ENCODE measurements at regions not wholly inside any gene's neighbourhood (a gene's known extent, or its start where the extent isn't known, plus 50 kb on each side); places are given as distances from the start of the nearest gene placed in this dataset.
A peak's percentile ranks its signal among the peaks of the same experiment; 100 is the strongest.

DNA sequence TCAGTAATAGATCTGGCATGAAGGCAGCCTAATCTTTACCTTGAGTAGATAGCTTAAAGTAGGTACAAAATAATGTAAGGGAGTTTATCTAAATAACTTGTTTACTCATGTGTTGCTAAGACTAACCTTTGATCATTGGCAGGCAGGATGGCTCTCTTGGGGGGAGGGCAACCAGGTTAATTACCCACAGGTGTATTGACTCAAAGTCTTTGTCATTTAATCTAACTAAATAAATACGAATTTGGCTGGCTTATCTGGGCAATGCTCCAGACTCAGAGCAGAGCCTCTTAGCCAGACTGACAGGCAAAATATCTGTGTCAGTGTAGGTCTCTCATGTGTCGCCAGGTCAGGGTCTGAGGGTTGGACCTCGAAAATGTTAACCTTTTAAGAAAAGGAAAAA lies 283.4 kb upstream of the KLHL1 start:
- H3K23me2 ChIP-seq (ENCODE audit: insufficient read length, low read depth, low read length, poor library complexity, severe bottlenecking) = no peaks in the 10 kb centered on the region
- H3K14ac ChIP-seq (ENCODE audit: insufficient read depth, low read length) = no peak overlapping the region
- no peaks in the 10 kb centered on the region for H3K9me3 Mint-ChIP-seq
- no peak overlapping the region for H2BK20ac ChIP-seq (ENCODE audit: low read depth, low read length, poor library complexity, severe bottlenecking)
- no peak overlapping the region for H2BK5ac ChIP-seq (ENCODE audit: insufficient read length, low read length)
- no peaks in the 10 kb centered on the region for H3K79me2 ChIP-seq (ENCODE audit: insufficient read depth, low read length)
- no peaks in the 10 kb centered on the region for H3K79me1 ChIP-seq (ENCODE audit: insufficient read depth, low read depth, low read length, poor library complexity, severe bottlenecking)
- H3K27ac ChIP-seq (ENCODE audit: insufficient read length, low read depth, low read length) = no peak overlapping the region
- H3K4me2 ChIP-seq (ENCODE audit: insufficient read depth, insufficient read length, low read length) = peak overlapping the region; percentile 8
- H2BK120ac ChIP-seq (ENCODE audit: low read depth, low read length, poor library complexity, severe bottlenecking) = no peak overlapping the region
- no peaks in the 10 kb centered on the region for H3K9me3 ChIP-seq (ENCODE audit: control insufficient read depth, low read depth, low read length)
- H2AK5ac ChIP-seq (ENCODE audit: insufficient read length, low read length) = no peak overlapping the region
- H3K4me1 ChIP-seq (ENCODE audit: insufficient read depth, low read length) = no peaks in the 10 kb centered on the region; the same call in 1 of the 2 replicates
- no peaks in the 10 kb centered on the region; the same call in none of the 2 replicates for H3K27me3 Mint-ChIP-seq (ENCODE audit: low read depth)
- peak overlapping the region in 1 of 3 experiments; percentile 7; a peak in 1 of 7 replicates for H3K27ac Mint-ChIP-seq
- no peak overlapping the region for H4K8ac ChIP-seq (replicated peaks; ENCODE audit: insufficient read length, low read depth, low read length)
- H3K36me3 Mint-ChIP-seq (ENCODE audit: insufficient read depth in 1 of 3, low read depth in 3 of 3) = no peaks in the 10 kb centered on the region
- H3K4me1 Mint-ChIP-seq = peaks cover 42% of the 10 kb centered on the region in 2 experiments
- H3K9ac ChIP-seq (ENCODE audit: extremely low read depth, insufficient read length, low read length) = no peak overlapping the region
- H2BK15ac ChIP-seq (ENCODE audit: low read depth, low read length) = no peak overlapping the region
- TF ChIP-seq, protein P1, sequence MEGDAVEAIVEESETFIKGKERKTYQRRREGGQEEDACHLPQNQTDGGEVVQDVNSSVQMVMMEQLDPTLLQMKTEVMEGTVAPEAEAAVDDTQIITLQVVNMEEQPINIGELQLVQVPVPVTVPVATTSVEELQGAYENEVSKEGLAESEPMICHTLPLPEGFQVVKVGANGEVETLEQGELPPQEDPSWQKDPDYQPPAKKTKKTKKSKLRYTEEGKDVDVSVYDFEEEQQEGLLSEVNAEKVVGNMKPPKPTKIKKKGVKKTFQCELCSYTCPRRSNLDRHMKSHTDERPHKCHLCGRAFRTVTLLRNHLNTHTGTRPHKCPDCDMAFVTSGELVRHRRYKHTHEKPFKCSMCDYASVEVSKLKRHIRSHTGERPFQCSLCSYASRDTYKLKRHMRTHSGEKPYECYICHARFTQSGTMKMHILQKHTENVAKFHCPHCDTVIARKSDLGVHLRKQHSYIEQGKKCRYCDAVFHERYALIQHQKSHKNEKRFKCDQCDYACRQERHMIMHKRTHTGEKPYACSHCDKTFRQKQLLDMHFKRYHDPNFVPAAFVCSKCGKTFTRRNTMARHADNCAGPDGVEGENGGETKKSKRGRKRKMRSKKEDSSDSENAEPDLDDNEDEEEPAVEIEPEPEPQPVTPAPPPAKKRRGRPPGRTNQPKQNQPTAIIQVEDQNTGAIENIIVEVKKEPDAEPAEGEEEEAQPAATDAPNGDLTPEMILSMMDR (conservative IDR thresholded peaks at IDR 0.05) = no peak
- no peak overlapping the region for H3K4ac ChIP-seq (ENCODE audit: low read depth, low read length)
- no peaks in the 10 kb centered on the region; the same call in 1 of the 2 replicates for H3K27me3 ChIP-seq (ENCODE audit: insufficient read depth, low read length)
- WGBS (ENCODE audit: extremely low coverage, insufficient read length, low lambda C conversion rate) = no CpG with 5 or more reads among the region's 3 CpGs
- H4K20me1 ChIP-seq (ENCODE audit: control insufficient read depth, insufficient read depth, insufficient read length) = no peaks in the 10 kb centered on the region
- H3K56ac ChIP-seq (ENCODE audit: insufficient read length, low read depth, low read length) = no peak overlapping the region
- H4K91ac ChIP-seq (ENCODE audit: insufficient read length, low read depth, low read length) = no peak overlapping the region
- DNase-seq = no peak
- H3K4me3 Mint-ChIP-seq = no peak overlapping the region; a peak in 1 of 5 replicates
- H2AFZ ChIP-seq (ENCODE audit: low read length) = no peak overlapping the region
- no peak overlapping the region for H4K5ac ChIP-seq (ENCODE audit: insufficient read length, low read depth, low read length)
- H3K23ac ChIP-seq (ENCODE audit: insufficient read length, low read depth, low read length) = no peak overlapping the region
- H3K18ac ChIP-seq (ENCODE audit: insufficient read length, low read depth, low read length) = no peak overlapping the region
- H3T11ph ChIP-seq (ENCODE audit: low read length) = no peak overlapping the region
- H2BK12ac ChIP-seq (ENCODE audit: insufficient read length, low read depth, low read length) = no peak overlapping the region
